ENCODE measurements at regions not wholly inside any gene's neighbourhood (a gene's known extent, or its start where the extent isn't known, plus 50 kb on each side); places are given as distances from the start of the nearest gene placed in this dataset.

DNA sequence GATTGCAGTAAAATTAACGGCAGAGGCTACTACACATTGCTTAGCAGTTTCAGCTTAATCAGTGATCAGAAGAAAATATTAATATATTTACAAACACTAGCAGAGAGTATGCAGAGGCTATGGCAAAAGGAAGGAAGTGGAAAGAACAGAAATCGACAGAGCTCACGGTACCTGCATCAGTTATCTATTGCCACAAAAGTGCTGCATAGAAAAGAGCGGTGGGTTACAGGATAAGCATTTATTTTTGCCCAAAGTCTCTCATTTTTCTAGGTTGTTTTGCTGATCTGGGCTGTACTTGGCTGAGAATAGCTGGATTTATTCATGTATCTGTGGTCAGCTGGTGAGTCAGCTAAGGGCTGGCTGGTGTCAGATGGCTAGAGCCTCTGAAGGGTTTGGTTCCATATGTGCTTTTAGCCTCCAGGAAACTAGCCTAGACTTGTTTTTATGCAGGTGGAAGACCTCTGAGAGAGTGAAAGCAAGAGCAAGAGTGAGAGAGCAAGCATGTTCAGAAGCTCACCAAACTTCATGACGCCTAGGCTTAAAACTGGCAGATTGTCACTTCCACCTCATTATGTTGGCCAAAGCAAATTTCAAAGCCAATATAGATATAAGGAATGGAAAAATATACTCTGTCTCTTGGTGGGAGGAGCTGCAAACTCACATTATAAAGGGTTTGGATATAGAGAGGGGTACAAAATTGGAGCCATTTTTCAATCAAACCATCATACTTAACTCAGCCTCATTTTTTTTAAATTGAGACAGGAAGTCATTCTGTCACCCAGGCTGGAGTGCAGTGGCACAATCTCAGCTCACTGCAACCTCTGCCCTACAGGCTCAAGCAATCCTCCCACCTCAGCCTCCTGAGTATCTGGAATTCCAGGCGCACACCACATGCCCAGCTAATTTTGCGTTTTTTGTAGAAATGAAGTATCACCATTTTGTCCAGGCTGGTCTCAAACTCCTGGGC is 153.2 kb upstream of the RPL34 start:
- Histone ChIP-seq H3K4me2 (ENCODE audit: insufficient read depth, low read length) (no peak overlapping the region), H2AFZ (ENCODE audit: low read depth, low read length) (no peak overlapping the region), H3K9me1 (replicated peaks; ENCODE audit: control insufficient read depth, extremely low read depth, insufficient read depth, low read length) (no peaks in the 10 kb centered on the region), H3K36me3 (ENCODE audit: control insufficient read depth in 2 of 2, extremely low read depth in 1 of 2, insufficient read depth in 2 of 2, low read length in 2 of 2) (no peaks in the 10 kb centered on the region), H3K4me1 (ENCODE audit: control insufficient read depth, extremely low read depth, insufficient read depth, low read length) (no peaks in the 10 kb centered on the region), H3K27ac (ENCODE audit: insufficient read depth, low read depth, low read length) (no peak overlapping the region), H3K9me3 (replicated peaks; ENCODE audit: control insufficient read depth, insufficient read depth, low read length) (no peaks in the 10 kb centered on the region), H3K4me3 (replicated peaks in 1 of 3; ENCODE audit: insufficient read depth in 1 of 3, low read depth in 1 of 3, low read length in 3 of 3) (no peak overlapping the region), H3K9ac (replicated peaks; ENCODE audit: extremely low read depth, insufficient read depth, low read length) (no peak overlapping the region), H3K79me2 (ENCODE audit: control insufficient read depth, insufficient read depth, low read length) (no peaks in the 10 kb centered on the region), H3K27me3 (ENCODE audit: control insufficient read depth in 2 of 2, insufficient read depth in 2 of 2, low read length in 2 of 2) (peaks cover 2 to 4% of the 10 kb centered on the region in 2 experiments), H4K20me1 (replicated peaks; ENCODE audit: control insufficient read depth, extremely low read depth, insufficient read depth, low read length) (no peaks in the 10 kb centered on the region)
- TF ChIP-seq FOS (IDR thresholded peaks at IDR 0.05; ENCODE audit: borderline replicate concordance, insufficient read depth, low read length) (no peak), POLR2A (IDR thresholded peaks at IDR 0.05; ENCODE audit: low read depth, low read length) (no peak), POLR2AphosphoS5 (IDR thresholded peaks at IDR 0.05; ENCODE audit: insufficient read depth, low read depth, low read length) (no peak), EZH2 (IDR thresholded peaks at IDR 0.05; ENCODE audit: borderline replicate concordance, low read depth, low read length, severe bottlenecking) (no peak), CTCF (IDR thresholded peaks at IDR 0.05; ENCODE audit: extremely low read depth in 1 of 2, insufficient read depth in 1 of 2, low read depth in 1 of 2, low read length in 2 of 2) (no peak), JUN (IDR thresholded peaks at IDR 0.05; ENCODE audit: borderline replicate concordance, insufficient read depth, insufficient read length, low read depth) (no peak), GATA2 (IDR thresholded peaks at IDR 0.05; ENCODE audit: insufficient read depth, insufficient read length, low read depth, low read length) (no peak)
- TF ChIP-seq, protein P1, sequence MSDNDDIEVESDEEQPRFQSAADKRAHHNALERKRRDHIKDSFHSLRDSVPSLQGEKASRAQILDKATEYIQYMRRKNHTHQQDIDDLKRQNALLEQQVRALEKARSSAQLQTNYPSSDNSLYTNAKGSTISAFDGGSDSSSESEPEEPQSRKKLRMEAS (IDR thresholded peaks at IDR 0.05; ENCODE audit: insufficient read depth, insufficient read length): no peak
- FAIRE-seq: no peak
- ChIA-PET POLR2A (no interaction called here), CTCF (no interaction called here)
- dilution Hi-C loops (cut with MboI; ENCODE audit: extremely low pct_ligation_motif_present, low sequenced_read_pairs): no loop called here
- DNase-seq (ENCODE audit: low read depth, low spot score): no peak
- BruUV-seq (replicated peaks): no TSS peak
- intact Hi-C loops (cut with micrococcal nuclease): no loop called here

All from endothelial cell of umbilical vein (primary cell).